ENCODE measurements at regions not wholly inside any gene's neighbourhood (a gene's known extent, or its start where the extent isn't known, plus 50 kb on each side); places are given as distances from the start of the nearest gene placed in this dataset.
"Not testable (repeated sequence)": the region's sequence is repeated elsewhere in the genome, so short reads cannot be mapped to it uniquely, and the experiment has no call there.

GRCh38 chr13:38239874-38240273, 109.8 kb upstream of the UFM1 start:
- H3K27ac Mint-ChIP-seq, result no peak overlapping the region
- no peak for DNase-seq (ENCODE audit: low spot score, unreplicated experiment)
- no peak for TF ChIP-seq CTCF (IDR thresholded peaks at IDR 0.05; ENCODE audit: unreplicated experiment)
- H3K9me3 Mint-ChIP-seq (ENCODE audit: low read depth), result peaks cover 10% of the 10 kb centered on the region
- H3K27me3 Mint-ChIP-seq, result no peaks in the 10 kb centered on the region
- no peak overlapping the region for H3K4me3 Mint-ChIP-seq (ENCODE audit: low read depth)
- no peaks in the 10 kb centered on the region for H3K4me1 Mint-ChIP-seq (ENCODE audit: low read depth)
- no peaks in the 10 kb centered on the region for H3K36me3 Mint-ChIP-seq (ENCODE audit: insufficient read depth)

- peaks cover 6% of the 10 kb centered on the region for H3K9me3 Mint-ChIP-seq (ENCODE audit: low read depth)
Observed at GRCh38 chr13:38228322-38228721, 121.3 kb upstream of the UFM1 start.

GRCh38 chr13:38226496-38226895, 123.2 kb upstream of the UFM1 start:
- Mint-ChIP-seq H3K27me3 (no peaks in the 10 kb centered on the region), H3K4me3 (ENCODE audit: low read depth) (no peak overlapping the region), H3K4me1 (ENCODE audit: low read depth) (peaks cover 5% of the 10 kb centered on the region), H3K27ac (no peak overlapping the region), H3K36me3 (ENCODE audit: insufficient read depth) (no peaks in the 10 kb centered on the region), H3K9me3 (ENCODE audit: low read depth) (no peaks in the 10 kb centered on the region)
- TF ChIP-seq CTCF (IDR thresholded peaks at IDR 0.05; ENCODE audit: unreplicated experiment), result no peak
- DNase-seq (ENCODE audit: low spot score, unreplicated experiment), result no peak

More at GRCh38 chr13:38228322-38228721, 121.3 kb upstream of the UFM1 start:
- no peak for DNase-seq (ENCODE audit: low spot score, unreplicated experiment)
- no peak for TF ChIP-seq CTCF (IDR thresholded peaks at IDR 0.05; ENCODE audit: unreplicated experiment)
- peaks cover 5% of the 10 kb centered on the region for H3K4me1 Mint-ChIP-seq (ENCODE audit: low read depth)
- no peak overlapping the region for H3K4me3 Mint-ChIP-seq (ENCODE audit: low read depth)
- H3K27ac Mint-ChIP-seq, result no peak overlapping the region
- no peaks in the 10 kb centered on the region for H3K27me3 Mint-ChIP-seq
- H3K36me3 Mint-ChIP-seq (ENCODE audit: insufficient read depth), result no peaks in the 10 kb centered on the region

DNA sequence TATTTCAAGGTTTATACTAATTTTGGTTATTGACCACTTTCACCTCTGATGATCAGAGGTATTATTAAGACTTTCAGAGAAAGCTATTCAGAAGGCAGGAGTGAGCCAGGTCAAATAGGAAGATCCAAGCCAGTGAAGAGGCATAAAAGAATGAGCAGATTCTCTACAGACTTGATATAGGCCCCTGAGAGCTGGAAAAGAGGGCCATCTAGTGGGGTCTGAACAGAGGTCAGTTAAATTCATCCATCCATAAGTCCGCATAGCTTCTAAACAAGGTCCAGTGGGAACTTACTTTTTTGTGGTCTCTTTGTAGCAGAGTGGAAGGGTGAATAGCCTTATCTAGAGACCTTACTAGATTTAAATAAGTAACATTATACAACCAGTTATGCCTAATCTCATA, 126.6 kb upstream of the UFM1 start:
- peak; percentile 64 for TF ChIP-seq CTCF (IDR thresholded peaks at IDR 0.05; ENCODE audit: unreplicated experiment)
- Mint-ChIP-seq H3K27ac (no peak overlapping the region), H3K4me3 (ENCODE audit: low read depth) (no peak overlapping the region), H3K36me3 (ENCODE audit: insufficient read depth) (no peaks in the 10 kb centered on the region), H3K4me1 (ENCODE audit: low read depth) (peaks cover under 1% of the 10 kb centered on the region), H3K9me3 (ENCODE audit: low read depth) (no peaks in the 10 kb centered on the region), H3K27me3 (no peaks in the 10 kb centered on the region)
- no peak for DNase-seq (ENCODE audit: low spot score, unreplicated experiment)

DNA sequence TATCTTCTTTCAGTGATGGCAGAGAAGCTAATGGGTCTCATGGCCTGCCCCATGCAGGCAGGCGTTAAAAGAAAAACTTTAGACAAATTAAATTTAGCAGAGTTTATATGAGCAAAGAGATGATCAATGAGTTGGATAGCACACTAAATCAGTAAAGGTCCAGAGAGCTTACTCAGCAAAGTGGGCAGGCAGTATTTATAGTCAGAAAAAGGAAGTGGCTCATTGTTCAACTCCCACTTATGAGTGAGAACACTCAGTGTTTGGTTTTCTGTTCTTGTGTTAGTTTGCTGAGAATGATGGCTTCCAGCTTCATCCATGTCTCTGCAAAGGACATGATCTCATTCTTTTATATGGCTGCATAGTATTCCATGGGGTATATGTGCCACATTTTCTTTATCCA, 128.5 kb upstream of the UFM1 start:
- H3K27ac Mint-ChIP-seq; H3K4me3 Mint-ChIP-seq (ENCODE audit: low read depth); H3K4me1 Mint-ChIP-seq (ENCODE audit: low read depth); H3K27me3 Mint-ChIP-seq; DNase-seq (ENCODE audit: low spot score, unreplicated experiment); H3K9me3 Mint-ChIP-seq (ENCODE audit: low read depth); H3K36me3 Mint-ChIP-seq (ENCODE audit: insufficient read depth): not testable (repeated sequence)

DNA sequence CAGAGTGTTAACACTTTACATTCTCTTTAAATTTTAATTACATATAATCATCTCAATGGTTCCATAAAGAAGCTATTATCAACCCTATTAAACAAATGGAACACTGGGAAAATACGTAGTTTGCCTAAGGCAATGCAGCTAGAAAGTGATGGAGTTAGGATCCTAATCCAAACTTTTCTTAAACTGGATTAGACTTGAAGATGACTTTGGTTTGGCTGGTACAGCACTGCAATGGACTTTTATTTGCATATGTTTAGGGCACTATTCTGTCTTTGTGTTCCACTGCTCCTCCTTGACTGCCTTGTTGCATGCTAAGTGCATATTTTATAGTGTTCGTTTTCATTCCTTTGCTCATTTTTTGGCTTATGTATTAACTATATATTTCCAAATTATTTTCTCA, 133.5 kb upstream of the UFM1 start:
- Mint-ChIP-seq H3K4me1 (ENCODE audit: low read depth) (no peaks in the 10 kb centered on the region), H3K36me3 (ENCODE audit: insufficient read depth) (no peaks in the 10 kb centered on the region), H3K4me3 (ENCODE audit: low read depth) (no peak overlapping the region), H3K9me3 (ENCODE audit: low read depth) (peaks cover 9% of the 10 kb centered on the region), H3K27me3 (no peaks in the 10 kb centered on the region), H3K27ac (no peak overlapping the region)
- DNase-seq (ENCODE audit: low spot score, unreplicated experiment), result no peak
- no peak for TF ChIP-seq CTCF (IDR thresholded peaks at IDR 0.05; ENCODE audit: unreplicated experiment)

Measured in progenitor cell of endocrine pancreas (in vitro differentiated cells).